ENCODE measurements at regions not wholly inside any gene's neighbourhood (a gene's known extent, or its start where the extent isn't known, plus 50 kb on each side); places are given as distances from the start of the nearest gene placed in this dataset.
A peak's percentile ranks its signal among the peaks of the same experiment; 100 is the strongest.

GRCh38 chr3:177679568-177680471 is 482.5 kb upstream of the TBL1XR1 start:
- Histone ChIP-seq H3F3A (ENCODE audit: insufficient read depth, low read length) (no peaks in the 10 kb centered on the region), H3K27ac (ENCODE audit: low read length) (no peak overlapping the region), H3K4me3 (ENCODE audit: low read length) (no peak overlapping the region), H3K4me1 (ENCODE audit: low read length) (peaks cover 4% of the 10 kb centered on the region; the same call in 1 of the 2 replicates), H3K4me2 (ENCODE audit: low read depth, low read length) (no peak overlapping the region), H3K27me3 (replicated peaks; ENCODE audit: insufficient read depth, low read length) (no peaks in the 10 kb centered on the region), H3K9me3 (replicated peaks; ENCODE audit: insufficient read depth, low read length) (no peaks in the 10 kb centered on the region), H3K79me2 (ENCODE audit: low read length) (no peaks in the 10 kb centered on the region), H3K9me2 (replicated peaks; ENCODE audit: insufficient read depth, low read length) (no peaks in the 10 kb centered on the region), H4K20me1 (ENCODE audit: insufficient read depth, low read length) (no peaks in the 10 kb centered on the region), H3K9ac (ENCODE audit: low read length) (no peak overlapping the region), H2AFZ (ENCODE audit: low read length) (no peak overlapping the region), H3K36me3 (replicated peaks; ENCODE audit: insufficient read depth, low read length) (no peaks in the 10 kb centered on the region)
- TF ChIP-seq EZH2phosphoT487 (IDR thresholded peaks at IDR 0.05; ENCODE audit: low read length) (no peak), EZH2 (optimal IDR thresholded peaks at IDR 0.05; ENCODE audit: low read depth, low read length) (no peak)
- TF ChIP-seq, protein P1, sequence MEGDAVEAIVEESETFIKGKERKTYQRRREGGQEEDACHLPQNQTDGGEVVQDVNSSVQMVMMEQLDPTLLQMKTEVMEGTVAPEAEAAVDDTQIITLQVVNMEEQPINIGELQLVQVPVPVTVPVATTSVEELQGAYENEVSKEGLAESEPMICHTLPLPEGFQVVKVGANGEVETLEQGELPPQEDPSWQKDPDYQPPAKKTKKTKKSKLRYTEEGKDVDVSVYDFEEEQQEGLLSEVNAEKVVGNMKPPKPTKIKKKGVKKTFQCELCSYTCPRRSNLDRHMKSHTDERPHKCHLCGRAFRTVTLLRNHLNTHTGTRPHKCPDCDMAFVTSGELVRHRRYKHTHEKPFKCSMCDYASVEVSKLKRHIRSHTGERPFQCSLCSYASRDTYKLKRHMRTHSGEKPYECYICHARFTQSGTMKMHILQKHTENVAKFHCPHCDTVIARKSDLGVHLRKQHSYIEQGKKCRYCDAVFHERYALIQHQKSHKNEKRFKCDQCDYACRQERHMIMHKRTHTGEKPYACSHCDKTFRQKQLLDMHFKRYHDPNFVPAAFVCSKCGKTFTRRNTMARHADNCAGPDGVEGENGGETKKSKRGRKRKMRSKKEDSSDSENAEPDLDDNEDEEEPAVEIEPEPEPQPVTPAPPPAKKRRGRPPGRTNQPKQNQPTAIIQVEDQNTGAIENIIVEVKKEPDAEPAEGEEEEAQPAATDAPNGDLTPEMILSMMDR (IDR thresholded peaks at IDR 0.05; ENCODE audit: low read length), result no peak
- peak; percentile 57 for DNase-seq

- H3K27me3 ChIP-seq (replicated peaks; ENCODE audit: insufficient read depth, low read length), result no peaks in the 10 kb centered on the region
- H3K36me3 ChIP-seq (replicated peaks; ENCODE audit: insufficient read depth, low read length), result no peaks in the 10 kb centered on the region
- H3K4me3 ChIP-seq (ENCODE audit: low read length), result no peak overlapping the region
- H3K9me2 ChIP-seq (replicated peaks; ENCODE audit: insufficient read depth, low read length), result no peaks in the 10 kb centered on the region
- TF ChIP-seq EZH2 (optimal IDR thresholded peaks at IDR 0.05; ENCODE audit: low read depth, low read length), result no peak
- TF ChIP-seq EZH2phosphoT487 (IDR thresholded peaks at IDR 0.05; ENCODE audit: low read length), result no peak
- TF ChIP-seq, protein P1 (IDR thresholded peaks at IDR 0.05; ENCODE audit: low read length), result no peak
- no peak overlapping the region for H2AFZ ChIP-seq (ENCODE audit: low read length)
- H3F3A ChIP-seq (ENCODE audit: insufficient read depth, low read length), result no peaks in the 10 kb centered on the region
- H3K79me2 ChIP-seq (ENCODE audit: low read length), result no peaks in the 10 kb centered on the region
- no peaks in the 10 kb centered on the region for H4K20me1 ChIP-seq (ENCODE audit: insufficient read depth, low read length)
- no peak overlapping the region for H3K4me2 ChIP-seq (ENCODE audit: low read depth, low read length)
- H3K9me3 ChIP-seq (replicated peaks; ENCODE audit: insufficient read depth, low read length), result no peaks in the 10 kb centered on the region
- DNase-seq, result no peak
- no peak overlapping the region for H3K27ac ChIP-seq (ENCODE audit: low read length)
- H3K4me1 ChIP-seq (ENCODE audit: low read length), result peaks cover 4% of the 10 kb centered on the region; the same call in 1 of the 2 replicates
- no peak overlapping the region for H3K9ac ChIP-seq (ENCODE audit: low read length)
Measured at GRCh38 chr3:177680472-177680821, 483.2 kb upstream of the TBL1XR1 start.

DNA sequence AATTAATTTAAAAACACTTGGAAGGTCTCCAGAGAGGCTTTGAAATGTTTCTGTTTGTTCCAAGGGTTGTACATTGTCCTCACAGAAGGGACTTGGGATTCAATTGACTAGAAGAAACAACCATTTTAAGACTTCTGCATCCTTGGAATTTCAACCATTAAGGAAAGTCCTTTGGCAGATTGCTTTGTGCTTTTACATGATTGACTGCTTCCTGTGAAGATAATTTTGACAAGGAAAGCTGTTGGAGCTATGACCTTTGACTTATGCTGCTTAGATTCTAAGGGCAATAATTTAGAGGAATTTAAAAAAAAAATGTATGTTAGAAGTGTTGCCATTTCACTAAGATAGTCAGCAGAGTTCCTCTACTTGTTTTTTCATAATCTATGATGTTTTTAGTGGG is 483.9 kb upstream of the TBL1XR1 start:
- Histone ChIP-seq H4K20me1 (ENCODE audit: insufficient read depth, low read length) (no peaks in the 10 kb centered on the region), H3K27me3 (replicated peaks; ENCODE audit: insufficient read depth, low read length) (no peaks in the 10 kb centered on the region), H3K9me3 (replicated peaks; ENCODE audit: insufficient read depth, low read length) (no peaks in the 10 kb centered on the region), H3K4me1 (ENCODE audit: low read length) (peaks cover 4% of the 10 kb centered on the region; the same call in 1 of the 2 replicates), H3K9me2 (replicated peaks; ENCODE audit: insufficient read depth, low read length) (no peaks in the 10 kb centered on the region), H2AFZ (ENCODE audit: low read length) (no peak overlapping the region), H3K36me3 (replicated peaks; ENCODE audit: insufficient read depth, low read length) (no peaks in the 10 kb centered on the region), H3K4me2 (ENCODE audit: low read depth, low read length) (no peak overlapping the region), H3K9ac (ENCODE audit: low read length) (no peak overlapping the region), H3F3A (ENCODE audit: insufficient read depth, low read length) (no peaks in the 10 kb centered on the region), H3K79me2 (ENCODE audit: low read length) (no peaks in the 10 kb centered on the region), H3K4me3 (ENCODE audit: low read length) (no peak overlapping the region), H3K27ac (ENCODE audit: low read length) (no peak overlapping the region)
- TF ChIP-seq, protein P1 (IDR thresholded peaks at IDR 0.05; ENCODE audit: low read length), result no peak
- TF ChIP-seq EZH2 (optimal IDR thresholded peaks at IDR 0.05; ENCODE audit: low read depth, low read length) (no peak), EZH2phosphoT487 (IDR thresholded peaks at IDR 0.05; ENCODE audit: low read length) (no peak)
- no peak for DNase-seq

Measured in MM.1S (cell line).